Rectal smooth muscle tissue (tissue), 1 donor: ENCODE measurements at regions not wholly inside any gene's neighbourhood (a gene's known extent, or its start where the extent isn't known, plus 50 kb on each side); places are given as distances from the start of the nearest gene placed in this dataset.

Experiments
- H3K27ac ChIP-seq: one replicate; pipeline ENCODE4 v1.7.0; 2013; ENCODE audit warnings: low read depth, low read length, inconsistent platforms
- H3K27me3 ChIP-seq: one replicate; pipeline ENCODE4 v1.7.0; 2013; ENCODE audit warnings: low read length; ENCODE audit not compliant: control insufficient read depth, insufficient read depth
- H3K36me3 ChIP-seq: one replicate; pipeline ENCODE4 v1.7.0; 2013; ENCODE audit warnings: low read length; ENCODE audit not compliant: control insufficient read depth, insufficient read depth
- H3K4me1 ChIP-seq: one replicate; pipeline ENCODE4 v1.7.0; 2013; ENCODE audit warnings: low read length; ENCODE audit not compliant: control insufficient read depth, insufficient read depth
- H3K4me3 ChIP-seq: one replicate; pipeline ENCODE4 v1.7.0; 2013; ENCODE audit warnings: low read length
- H3K9ac ChIP-seq: one replicate; pipeline ENCODE4 v1.7.0; 2013; ENCODE audit warnings: low read length

DNA sequence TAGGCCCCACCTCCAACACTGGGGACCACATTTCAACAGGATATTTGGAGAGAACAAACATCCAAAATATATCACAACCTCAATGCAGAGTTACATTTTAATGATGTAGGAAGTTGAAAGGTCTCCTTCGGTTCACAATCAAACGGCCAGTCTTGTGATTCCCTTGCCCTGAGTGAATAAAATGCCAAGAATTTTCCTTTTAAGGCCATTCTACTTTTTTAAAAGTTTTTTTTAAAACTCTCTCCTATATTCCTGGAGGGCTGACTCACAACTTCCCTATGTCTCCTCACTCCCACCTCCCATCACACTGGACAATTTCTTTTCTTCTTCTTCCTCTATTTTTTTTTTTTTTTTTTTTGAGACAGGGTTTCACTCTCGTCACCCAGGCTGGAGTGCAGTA lies 693.6 kb upstream of the AUTS2 start:
- Histone ChIP-seq H3K27ac (no peak overlapping the region), H3K4me3 (no peak overlapping the region), H3K4me1 (no peaks in the 10 kb centered on the region), H3K27me3 (no peaks in the 10 kb centered on the region), H3K36me3 (no peaks in the 10 kb centered on the region), H3K9ac (no peak overlapping the region)

DNA sequence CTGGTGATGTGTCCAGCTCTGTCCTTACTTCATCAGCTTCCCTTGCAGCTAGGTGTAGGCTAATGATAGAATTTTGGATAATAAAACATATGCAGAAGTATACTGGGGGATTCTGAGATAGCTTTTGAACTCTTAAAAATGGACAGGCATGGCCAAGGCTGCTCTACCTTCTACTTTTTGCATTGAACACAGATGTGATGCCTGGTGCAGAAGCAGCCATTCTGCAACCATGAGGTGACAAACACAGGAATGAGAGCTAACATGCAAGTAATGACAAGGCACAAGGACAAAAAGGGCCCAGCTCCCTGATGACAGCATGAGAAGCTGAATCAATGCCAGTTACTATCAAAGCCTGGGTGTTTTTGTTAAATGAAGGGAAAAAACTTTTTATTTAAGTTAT lies 686.5 kb upstream of the AUTS2 start:
- no peak overlapping the region for H3K4me3 ChIP-seq
- H3K27ac ChIP-seq: no peak overlapping the region
- no peaks in the 10 kb centered on the region for H3K27me3 ChIP-seq
- no peaks in the 10 kb centered on the region for H3K36me3 ChIP-seq
- H3K9ac ChIP-seq: no peak overlapping the region
- H3K4me1 ChIP-seq: no peaks in the 10 kb centered on the region

DNA sequence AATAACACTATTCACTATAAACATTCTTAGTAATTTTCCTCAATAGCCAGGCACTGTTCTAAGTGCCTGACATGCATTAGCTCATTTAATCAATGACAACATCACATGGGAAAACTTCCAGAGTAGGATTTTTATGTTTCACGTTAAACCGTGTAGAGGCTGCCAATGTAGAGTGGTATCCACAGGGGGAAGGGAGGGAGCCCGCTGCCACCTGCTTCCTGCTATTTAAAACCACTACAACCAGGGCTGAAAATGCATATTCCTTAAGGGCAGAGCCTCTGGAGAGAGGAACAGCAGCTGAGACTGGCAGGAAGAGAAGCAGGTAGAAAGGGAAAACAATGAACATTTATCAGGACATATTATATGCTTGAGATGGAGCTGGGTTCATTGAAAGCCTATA lies 684.3 kb upstream of the AUTS2 start:
- H3K27ac ChIP-seq: no peak overlapping the region
- H3K36me3 ChIP-seq: no peaks in the 10 kb centered on the region
- no peaks in the 10 kb centered on the region for H3K27me3 ChIP-seq
- H3K4me1 ChIP-seq: no peaks in the 10 kb centered on the region
- no peak overlapping the region for H3K4me3 ChIP-seq
- H3K9ac ChIP-seq: no peak overlapping the region

DNA sequence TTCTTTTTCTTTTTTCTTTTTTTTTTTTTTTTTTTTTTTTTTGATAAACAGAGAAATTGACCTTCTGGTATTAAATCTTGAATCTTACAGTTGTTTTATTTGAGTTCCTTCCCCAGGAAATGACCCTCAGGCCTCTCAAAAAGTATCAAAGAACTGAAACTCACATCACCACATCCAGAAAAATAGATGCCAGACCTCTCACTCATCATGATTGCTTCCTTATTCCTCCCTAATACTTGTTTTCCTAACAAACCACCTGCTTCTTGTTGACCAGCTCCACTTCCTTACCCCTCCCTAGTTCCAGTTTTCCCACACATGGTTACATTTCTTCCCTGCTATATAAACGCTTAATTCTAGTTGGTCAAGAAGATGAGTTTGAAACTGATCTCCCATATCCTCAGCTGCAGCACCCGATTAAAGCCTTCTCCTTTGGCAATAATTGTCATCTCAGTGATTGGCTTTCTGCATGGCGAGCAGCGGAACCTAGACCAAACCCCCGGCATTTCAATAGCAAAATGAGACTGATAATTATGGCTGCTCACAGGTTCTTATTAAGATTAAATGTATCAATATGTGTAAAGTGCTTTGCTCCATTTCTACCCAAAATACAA lies 681.1 kb upstream of the AUTS2 start:
- no peaks in the 10 kb centered on the region for H3K4me1 ChIP-seq
- no peak overlapping the region for H3K9ac ChIP-seq
- H3K4me3 ChIP-seq: no peak overlapping the region

DNA sequence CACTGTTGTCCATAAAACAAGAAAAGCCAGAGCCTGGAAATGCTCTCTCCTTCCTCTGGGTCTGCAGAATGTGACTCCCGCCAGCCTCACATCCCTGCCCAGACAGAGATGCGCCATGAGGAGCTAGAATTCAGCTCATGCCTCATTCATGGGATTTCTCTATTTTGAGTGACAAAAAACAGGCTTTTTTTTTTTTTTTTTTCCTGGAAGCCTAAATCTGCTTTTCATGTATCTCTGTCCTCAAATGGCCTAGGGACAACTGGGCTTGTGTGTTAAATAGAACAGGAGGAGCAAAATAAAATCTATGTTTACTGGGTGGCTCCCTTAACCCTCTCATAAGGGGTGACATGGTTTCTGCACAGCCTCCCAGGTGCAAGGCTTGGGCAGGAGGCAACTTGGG lies 679.7 kb upstream of the AUTS2 start:
- Histone ChIP-seq H3K27ac (no peak overlapping the region), H3K4me1 (no peaks in the 10 kb centered on the region), H3K4me3 (no peak overlapping the region), H3K36me3 (no peaks in the 10 kb centered on the region), H3K27me3 (no peaks in the 10 kb centered on the region), H3K9ac (no peak overlapping the region)

More for the DNA sequence above, 681.1 kb upstream of the AUTS2 start:
- H3K36me3 ChIP-seq: no peaks in the 10 kb centered on the region
- H3K27me3 ChIP-seq: no peaks in the 10 kb centered on the region
- H3K27ac ChIP-seq: no peak overlapping the region

DNA sequence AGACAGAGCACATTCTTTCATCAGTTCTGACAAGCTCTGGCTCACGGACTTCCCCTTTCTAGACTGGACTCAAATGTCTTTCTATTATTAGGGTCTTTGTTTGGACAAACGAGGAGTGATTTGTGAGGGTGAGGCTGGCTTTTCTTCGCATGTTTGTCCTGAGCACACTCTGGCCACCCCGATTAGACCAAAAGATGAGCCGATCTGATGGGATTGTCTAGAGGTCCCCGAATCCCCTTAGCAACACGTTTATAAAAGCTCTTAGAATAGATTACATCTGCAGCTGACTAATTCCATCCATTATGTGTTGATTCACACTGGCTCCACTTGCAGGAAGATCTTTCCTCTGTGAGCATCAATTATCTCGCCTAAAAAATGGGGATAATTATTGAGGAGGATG lies 675.4 kb upstream of the AUTS2 start:
- no peak overlapping the region for H3K9ac ChIP-seq
- H3K4me1 ChIP-seq: no peaks in the 10 kb centered on the region
- no peaks in the 10 kb centered on the region for H3K27me3 ChIP-seq
- H3K36me3 ChIP-seq: no peaks in the 10 kb centered on the region
- H3K27ac ChIP-seq: no peak overlapping the region
- H3K4me3 ChIP-seq: no peak overlapping the region

DNA sequence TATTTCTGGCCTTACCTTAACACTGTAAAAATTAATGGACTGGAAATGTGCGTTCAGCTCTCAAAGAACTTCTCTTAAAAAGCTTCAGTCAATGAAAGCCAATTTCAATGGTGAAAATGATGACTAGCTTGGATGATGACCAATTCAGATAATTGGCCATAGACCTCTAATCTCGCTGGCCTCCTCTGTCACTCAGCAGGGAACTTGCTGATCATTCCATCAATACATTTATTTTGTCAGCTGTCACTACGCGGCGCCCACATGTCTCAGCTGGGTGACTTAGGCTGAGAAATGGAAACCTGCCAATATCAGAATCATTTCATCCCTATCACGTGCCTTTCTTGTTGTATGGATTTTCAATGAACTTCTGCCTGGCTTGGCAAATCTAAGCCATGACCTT lies 673.0 kb upstream of the AUTS2 start:
- H3K4me1 ChIP-seq: no peaks in the 10 kb centered on the region
- no peak overlapping the region for H3K27ac ChIP-seq
- no peak overlapping the region for H3K4me3 ChIP-seq
- no peaks in the 10 kb centered on the region for H3K36me3 ChIP-seq
- no peak overlapping the region for H3K9ac ChIP-seq
- H3K27me3 ChIP-seq: no peaks in the 10 kb centered on the region

DNA sequence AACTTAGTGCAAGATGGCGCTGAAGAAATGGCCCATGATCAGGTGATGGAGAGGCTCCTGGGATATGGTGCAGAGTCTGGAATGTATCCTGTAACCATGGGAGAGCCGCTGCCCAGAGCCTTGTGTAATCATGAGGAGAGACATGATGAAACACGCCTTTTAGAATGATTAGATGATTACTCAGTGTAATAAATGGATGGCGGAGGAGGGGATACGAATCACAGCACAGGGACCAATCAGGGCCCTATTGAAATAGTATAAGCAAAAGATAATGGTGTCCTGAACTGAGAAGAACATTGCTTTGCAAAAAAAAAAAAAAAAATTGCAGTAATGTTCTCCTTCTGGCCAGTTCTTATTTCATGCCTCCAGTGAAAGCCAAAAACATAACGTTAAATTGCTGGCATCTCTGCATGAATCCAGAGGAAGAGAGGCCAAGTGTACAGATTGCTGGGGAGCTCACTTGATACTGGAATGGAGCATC lies 668.5 kb upstream of the AUTS2 start:
- H3K9ac ChIP-seq: no peak overlapping the region
- H3K4me1 ChIP-seq: no peaks in the 10 kb centered on the region

DNA sequence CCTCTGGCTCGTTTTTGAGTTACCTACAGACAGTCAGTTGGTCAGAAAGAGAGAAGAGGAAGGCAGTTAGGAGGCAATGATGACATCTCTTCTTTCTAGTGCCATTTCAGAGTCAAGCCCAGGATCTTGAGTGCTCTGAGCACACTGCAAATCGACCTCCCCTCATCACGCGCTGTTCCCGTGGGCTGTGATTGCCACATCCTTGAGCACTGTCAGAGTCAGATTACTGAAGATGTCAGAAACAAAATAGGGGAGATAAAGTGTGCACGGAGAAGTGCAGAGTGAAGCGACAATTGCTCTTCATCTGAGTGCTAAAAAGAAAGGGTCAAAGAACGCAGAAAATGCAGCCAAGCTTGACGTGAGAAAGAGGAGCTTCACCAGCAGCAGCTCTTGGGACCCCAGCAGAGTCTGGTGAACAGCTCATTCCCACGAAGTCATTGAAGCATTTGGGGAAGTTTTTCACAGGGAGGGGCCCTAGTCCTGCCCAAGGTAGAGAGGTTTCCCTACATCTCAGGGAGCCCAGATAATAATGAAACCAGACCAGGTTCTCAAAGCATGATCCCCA lies 661.7 kb upstream of the AUTS2 start:
- no peak overlapping the region for H3K4me3 ChIP-seq
- H3K36me3 ChIP-seq: no peaks in the 10 kb centered on the region
- no peaks in the 10 kb centered on the region for H3K4me1 ChIP-seq
- no peak overlapping the region for H3K9ac ChIP-seq
- no peak overlapping the region for H3K27ac ChIP-seq
- H3K27me3 ChIP-seq: no peaks in the 10 kb centered on the region

More for the DNA sequence above, 668.5 kb upstream of the AUTS2 start:
- H3K36me3 ChIP-seq: no peaks in the 10 kb centered on the region
- no peaks in the 10 kb centered on the region for H3K27me3 ChIP-seq
- H3K27ac ChIP-seq: no peak overlapping the region
- no peak overlapping the region for H3K4me3 ChIP-seq

DNA sequence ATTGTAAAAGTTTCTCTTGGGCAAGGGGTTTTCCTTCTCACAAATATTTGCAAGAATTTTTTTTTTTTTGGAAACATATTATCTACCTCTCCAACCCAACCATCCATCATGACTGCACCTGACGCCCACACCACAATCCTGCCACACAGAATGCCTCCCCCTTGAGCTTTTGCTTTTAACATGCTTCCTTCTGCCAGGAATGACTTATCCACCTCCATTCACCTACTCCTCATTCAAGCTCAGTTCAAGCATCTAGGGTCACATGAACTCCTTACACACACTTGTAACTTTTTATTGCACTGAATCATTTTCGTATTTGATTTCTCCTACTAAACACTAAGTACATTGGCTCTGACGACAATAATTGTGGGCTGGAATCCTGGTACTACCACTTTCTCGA lies 660.1 kb upstream of the AUTS2 start:
- no peaks in the 10 kb centered on the region for H3K27me3 ChIP-seq
- H3K36me3 ChIP-seq: no peaks in the 10 kb centered on the region
- H3K9ac ChIP-seq: no peak overlapping the region
- no peak overlapping the region for H3K4me3 ChIP-seq
- H3K4me1 ChIP-seq: no peaks in the 10 kb centered on the region
- H3K27ac ChIP-seq: no peak overlapping the region

DNA sequence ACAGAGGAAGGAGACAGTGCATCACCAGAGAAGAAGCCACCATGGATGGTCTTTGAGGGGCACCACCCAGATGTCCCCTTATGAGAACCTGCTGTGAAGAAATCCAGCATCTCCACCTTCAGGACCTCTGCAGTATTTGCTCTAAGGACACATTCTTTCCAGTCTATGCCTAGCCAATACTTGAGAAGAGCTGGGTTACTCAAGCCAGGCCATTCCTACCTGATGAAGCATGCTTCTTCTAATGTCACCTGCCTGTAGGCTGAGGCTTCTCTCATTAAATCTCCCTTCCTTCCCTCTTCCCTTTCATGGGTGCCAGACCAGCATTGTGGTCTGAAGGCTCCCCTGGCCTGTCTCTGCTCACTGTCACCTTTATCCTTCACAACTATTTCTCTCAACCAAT lies 654.5 kb upstream of the AUTS2 start:
- no peak overlapping the region for H3K9ac ChIP-seq

DNA sequence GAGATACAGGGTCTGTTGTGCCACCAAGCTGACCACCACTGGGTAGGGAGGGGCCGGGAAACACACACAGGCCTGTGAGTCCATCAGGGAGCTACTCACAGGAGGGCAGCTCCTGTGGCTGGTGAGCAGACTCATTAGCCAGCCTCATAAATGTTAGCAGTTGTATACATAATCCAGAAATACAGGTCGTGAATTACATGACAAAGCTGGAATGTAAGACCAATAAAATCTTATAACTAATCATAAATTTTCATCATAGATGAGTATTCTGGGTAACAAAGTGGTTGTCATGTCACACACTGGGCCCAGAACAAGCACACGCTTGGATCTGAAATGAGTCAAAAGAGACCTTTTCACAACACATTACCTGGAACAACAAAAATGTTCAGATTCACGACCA lies 642.6 kb upstream of the AUTS2 start:
- no peak overlapping the region for H3K9ac ChIP-seq
- no peak overlapping the region for H3K27ac ChIP-seq
- H3K27me3 ChIP-seq: no peaks in the 10 kb centered on the region
- no peaks in the 10 kb centered on the region for H3K4me1 ChIP-seq
- no peak overlapping the region for H3K4me3 ChIP-seq
- H3K36me3 ChIP-seq: no peaks in the 10 kb centered on the region

More for the DNA sequence above, 654.5 kb upstream of the AUTS2 start:
- H3K4me1 ChIP-seq: no peaks in the 10 kb centered on the region
- no peak overlapping the region for H3K27ac ChIP-seq
- H3K4me3 ChIP-seq: no peak overlapping the region
- H3K36me3 ChIP-seq: no peaks in the 10 kb centered on the region
- no peaks in the 10 kb centered on the region for H3K27me3 ChIP-seq

DNA sequence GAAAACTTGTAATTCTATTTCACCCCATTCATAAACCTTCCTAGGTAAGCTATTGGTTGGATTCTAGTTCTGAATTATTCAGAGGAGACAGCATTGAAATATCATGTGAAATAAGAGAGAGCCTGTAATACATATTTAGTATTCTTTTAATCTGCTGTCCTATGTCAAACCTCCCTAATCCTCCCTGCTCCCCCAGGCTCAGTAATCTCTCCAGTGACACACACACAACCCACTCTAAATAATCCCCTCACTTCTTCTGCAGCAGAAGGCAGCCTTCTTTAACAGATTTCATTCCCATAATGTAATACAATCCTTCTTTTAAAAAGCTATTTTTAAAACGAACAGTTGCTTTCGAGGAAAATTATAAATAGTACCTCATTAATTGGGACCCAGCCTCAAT lies 639.7 kb upstream of the AUTS2 start:
- Histone ChIP-seq H3K4me3 (no peak overlapping the region), H3K9ac (no peak overlapping the region), H3K27ac (no peak overlapping the region), H3K27me3 (no peaks in the 10 kb centered on the region), H3K4me1 (no peaks in the 10 kb centered on the region), H3K36me3 (no peaks in the 10 kb centered on the region)
